OCI-LY3 (cell line): ENCODE measurements at regions not wholly inside any gene's neighbourhood (a gene's known extent, or its start where the extent isn't known, plus 50 kb on each side); places are given as distances from the start of the nearest gene placed in this dataset.

Experiments
- H2AFZ ChIP-seq: fragments of 200-600, 300-600 bp; shearing (Covaris generic); 2 replicates; pipeline ENCODE4 v1.6.0; 2014; ENCODE audit warnings: antibody characterized with exemption, low read depth, low read length
- H3K27ac ChIP-seq: fragments of 200-600, 300-600 bp; sonication (generic); 2 replicates; pipeline ENCODE4 v1.5.1; 2014; ENCODE audit warnings: mild to moderate bottlenecking, low read length, moderate library complexity, mixed read lengths
- H3K27me3 ChIP-seq: fragments of 200-600, 300-600 bp; sonication (generic); 2 replicates; pipeline ENCODE4 v1.6.1; 2014; ENCODE audit warnings: low read depth, low read length, mixed read lengths
- H3K36me3 ChIP-seq: fragments of 200-600, 300-600 bp; sonication (generic); replicated peaks from 2 replicates; pipeline ENCODE3; 2014; ENCODE audit warnings: low read depth, low read length, mixed read lengths
- H3K4me1 ChIP-seq: fragments of 300-600, 200-600 bp; sonication (generic); 2 replicates; pipeline ENCODE4 v1.6.1; 2014; ENCODE audit warnings: low read length, mixed read lengths
- H3K4me2 ChIP-seq: fragments of 200-600, 300-600 bp; sonication (generic); 2 replicates; pipeline ENCODE4 v1.6.1; 2014; ENCODE audit warnings: low read length, mixed read lengths
- H3K4me3 ChIP-seq: fragments of 300-600, 200-600 bp; sonication (generic); 2 replicates; pipeline ENCODE4 v1.5.1; 2014; ENCODE audit warnings: antibody characterized with exemption, mild to moderate bottlenecking, low read length, moderate library complexity
- H3K79me2 ChIP-seq: fragments of 300-600, 200-600 bp; shearing (Covaris generic); 2 replicates; pipeline ENCODE4 v1.6.1; 2014; ENCODE audit warnings: mild to moderate bottlenecking, low read length, mixed read lengths
- H3K9ac ChIP-seq: fragments of 300-600, 200-600 bp; shearing (Covaris generic); 2 replicates; pipeline ENCODE4 v1.6.0; 2014; ENCODE audit warnings: mild to moderate bottlenecking, low read length, moderate library complexity
- H3K9me3 ChIP-seq: fragments of 200-600, 300-600 bp; shearing (Covaris generic); 2 replicates; pipeline ENCODE4 v1.6.1; 2014; ENCODE audit warnings: low read length, mixed read lengths; ENCODE audit not compliant: insufficient read depth
- H4K20me1 ChIP-seq: fragments of 200-600, 300-600 bp; sonication (generic); 2 replicates; pipeline ENCODE4 v1.6.1; 2016; ENCODE audit warnings: low read length, mixed read lengths; ENCODE audit not compliant: insufficient read depth
- CTCF ChIP-seq: fragments of 200-600, 300-600 bp; sonication (generic); IDR thresholded peaks from 2 replicates; pipeline ENCODE4 v1.5.1; 2014; ENCODE audit warnings: antibody characterized with exemption, low read length, low read depth
- EZH2phosphoT487 ChIP-seq: fragments of 200-600 bp; shearing (Covaris generic); IDR thresholded peaks from 2 replicates; pipeline ENCODE4 v1.6.1; 2018; ENCODE audit warnings: antibody characterized with exemption, mixed run types, low read depth

GRCh38 chr11:8747173-8747572 is 64.6 kb downstream of the RPL27A start:
- H2AFZ ChIP-seq: no peak overlapping the region
- no peaks in the 10 kb centered on the region for H4K20me1 ChIP-seq
- no peaks in the 10 kb centered on the region for H3K79me2 ChIP-seq
- no peaks in the 10 kb centered on the region for H3K27me3 ChIP-seq
- H3K9ac ChIP-seq: no peak overlapping the region
- H3K4me1 ChIP-seq: peaks cover 32% of the 10 kb centered on the region
- H3K27ac ChIP-seq: no peak overlapping the region; the same call in 1 of the 2 replicates
- H3K4me3 ChIP-seq: no peak overlapping the region
- no peaks in the 10 kb centered on the region for H3K36me3 ChIP-seq
- no peaks in the 10 kb centered on the region for H3K9me3 ChIP-seq
- no peak for TF ChIP-seq EZH2phosphoT487
- no peak for TF ChIP-seq CTCF
- 0 out of 2 replicates have a peak overlapping the region, but pooled peaks have one; percentile 15 for H3K4me2 ChIP-seq

GRCh38 chr11:8748317-8748716 is 65.7 kb downstream of the RPL27A start:
- no peak overlapping the region for H2AFZ ChIP-seq
- H3K36me3 ChIP-seq: no peaks in the 10 kb centered on the region
- no peaks in the 10 kb centered on the region for H3K9me3 ChIP-seq
- H3K4me3 ChIP-seq: no peak overlapping the region
- H3K27ac ChIP-seq: no peak overlapping the region
- no peaks in the 10 kb centered on the region for H3K27me3 ChIP-seq
- H3K9ac ChIP-seq: no peak overlapping the region
- H3K79me2 ChIP-seq: no peaks in the 10 kb centered on the region
- no peak for TF ChIP-seq CTCF
- no peak for TF ChIP-seq EZH2phosphoT487
- H3K4me1 ChIP-seq: peaks cover 29% of the 10 kb centered on the region
- no peaks in the 10 kb centered on the region for H4K20me1 ChIP-seq
- H3K4me2 ChIP-seq: no peak overlapping the region

- no peak overlapping the region for H3K4me3 ChIP-seq
- no peak overlapping the region for H2AFZ ChIP-seq
- TF ChIP-seq EZH2phosphoT487: no peak
- no peak for TF ChIP-seq CTCF
- H3K4me2 ChIP-seq: no peak overlapping the region
- no peaks in the 10 kb centered on the region for H3K79me2 ChIP-seq
- H3K4me1 ChIP-seq: peaks cover 29% of the 10 kb centered on the region
- no peaks in the 10 kb centered on the region for H3K36me3 ChIP-seq
- H3K9ac ChIP-seq: no peak overlapping the region
- no peak overlapping the region for H3K27ac ChIP-seq
- H3K27me3 ChIP-seq: 0 out of 2 replicates have a peak, but pooled peaks cover 3% of the 10 kb centered on the region
- H4K20me1 ChIP-seq: no peaks in the 10 kb centered on the region
- no peaks in the 10 kb centered on the region for H3K9me3 ChIP-seq
These were observed 66.6 kb downstream of the RPL27A start for GRCh38 chr11:8749202-8749601.

GRCh38 chr11:8754241-8754640 is 71.6 kb downstream of the RPL27A start:
- no peak for TF ChIP-seq EZH2phosphoT487
- TF ChIP-seq CTCF: no peak
- no peaks in the 10 kb centered on the region for H3K4me1 ChIP-seq
- H3K4me2 ChIP-seq: no peak overlapping the region
- no peak overlapping the region for H3K27ac ChIP-seq
- H3K4me3 ChIP-seq: no peak overlapping the region
- no peaks in the 10 kb centered on the region for H4K20me1 ChIP-seq
- peaks cover 9% of the 10 kb centered on the region for H3K27me3 ChIP-seq
- H2AFZ ChIP-seq: no peak overlapping the region
- no peak overlapping the region for H3K9ac ChIP-seq
- H3K36me3 ChIP-seq: no peaks in the 10 kb centered on the region
- H3K9me3 ChIP-seq: no peaks in the 10 kb centered on the region
- H3K79me2 ChIP-seq: no peaks in the 10 kb centered on the region
